ENCODE measurements at regions not wholly inside any gene's neighbourhood (a gene's known extent, or its start where the extent isn't known, plus 50 kb on each side); places are given as distances from the start of the nearest gene placed in this dataset.

DNA sequence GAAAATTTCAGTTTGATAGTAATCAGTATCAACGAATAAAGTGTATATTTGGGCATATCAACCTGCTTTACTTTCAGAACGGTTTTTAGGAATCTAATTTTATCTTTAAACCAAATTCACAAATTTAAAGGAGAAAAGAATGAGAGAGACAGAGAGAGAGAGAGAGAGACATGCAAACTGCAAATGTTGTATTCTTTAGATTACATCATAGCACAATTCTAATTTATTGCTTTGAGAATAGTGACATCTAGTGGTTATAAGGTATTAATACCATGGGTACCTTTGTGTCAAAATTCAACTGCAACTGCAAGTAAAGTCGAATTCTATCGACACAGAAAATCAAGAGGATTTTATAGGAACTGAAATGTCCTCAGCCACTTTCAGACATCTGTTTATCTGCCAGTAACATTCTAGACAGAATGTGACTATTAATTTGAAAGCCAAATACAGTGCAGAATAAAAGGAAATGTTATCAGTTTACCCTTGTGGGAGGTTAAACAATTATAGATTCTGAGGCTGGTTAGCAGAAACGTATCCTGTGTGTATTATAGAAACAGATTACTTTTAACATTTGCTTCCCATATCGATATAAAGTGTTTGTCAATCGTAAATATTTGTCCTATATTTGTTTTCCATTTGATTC lies 529.8 kb upstream of the VRK2 start:
- H3K4me3 ChIP-seq: no peak overlapping the region
- no peaks in the 10 kb centered on the region for H4K20me1 ChIP-seq
- no peaks in the 10 kb centered on the region for H3K9me3 ChIP-seq
- H3K27me3 ChIP-seq: no peaks in the 10 kb centered on the region
- no peak overlapping the region for H3K9ac ChIP-seq
- peaks cover 5% of the 10 kb centered on the region; the same call in 1 of the 2 replicates for H3K4me1 ChIP-seq
- no peaks in the 10 kb centered on the region for H3K36me3 ChIP-seq
- no peak overlapping the region for H3K4me2 ChIP-seq
- H3K27ac ChIP-seq: no peak overlapping the region
- no peak for TF ChIP-seq Cebpa-rat (IDR thresholded peaks at IDR 0.05)

DNA sequence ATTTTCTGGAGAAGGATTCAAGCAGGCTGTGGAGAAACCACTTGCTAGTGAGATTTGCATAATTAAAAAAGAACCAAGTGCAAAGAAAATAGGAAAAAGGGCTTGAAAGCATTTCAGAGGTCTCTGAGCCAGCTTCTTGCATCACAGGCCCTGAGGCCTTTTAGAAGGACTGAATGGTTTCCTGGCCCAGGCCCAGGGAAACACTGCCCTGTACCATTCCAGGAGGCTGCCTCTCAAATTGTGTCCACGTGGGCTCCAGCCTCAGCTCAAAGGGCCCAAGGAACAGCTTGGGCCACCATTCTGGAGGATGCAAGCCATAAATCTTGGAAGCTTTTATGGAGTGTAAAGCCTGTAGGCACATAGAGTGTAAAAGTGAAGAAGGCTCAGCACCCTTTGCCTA lies 523.3 kb upstream of the VRK2 start:
- Histone ChIP-seq H3K4me1 (peaks cover 5% of the 10 kb centered on the region; the same call in 1 of the 2 replicates), H4K20me1 (no peaks in the 10 kb centered on the region), H3K36me3 (no peaks in the 10 kb centered on the region), H3K9me3 (peaks cover 11% of the 10 kb centered on the region), H3K27ac (no peak overlapping the region), H3K9ac (no peak overlapping the region), H3K27me3 (no peaks in the 10 kb centered on the region), H3K4me2 (no peak overlapping the region), H3K4me3 (no peak overlapping the region)
- TF ChIP-seq Cebpa-rat (IDR thresholded peaks at IDR 0.05): no peak

DNA sequence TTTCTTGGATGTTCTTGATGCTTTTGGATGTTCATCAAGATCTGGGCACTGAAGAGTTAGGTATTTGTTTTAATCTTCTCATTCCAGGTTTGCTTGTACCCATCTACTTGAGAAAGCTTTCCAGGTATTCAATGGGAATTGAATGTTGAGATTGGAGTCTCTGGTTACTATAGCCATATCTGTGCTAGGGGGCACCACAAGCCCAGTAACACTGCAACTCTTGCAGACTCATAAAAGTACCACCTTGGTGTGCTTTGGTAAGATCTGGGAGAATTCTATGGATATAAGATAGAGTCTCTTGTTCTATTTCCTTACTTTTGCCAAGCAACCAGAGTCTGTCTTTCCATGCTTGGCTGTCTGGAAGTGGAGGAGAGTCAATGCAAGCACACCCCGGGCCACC lies 518.9 kb upstream of the VRK2 start:
- no peak for TF ChIP-seq Cebpa-rat (IDR thresholded peaks at IDR 0.05)
- no peaks in the 10 kb centered on the region for H3K36me3 ChIP-seq

DNA sequence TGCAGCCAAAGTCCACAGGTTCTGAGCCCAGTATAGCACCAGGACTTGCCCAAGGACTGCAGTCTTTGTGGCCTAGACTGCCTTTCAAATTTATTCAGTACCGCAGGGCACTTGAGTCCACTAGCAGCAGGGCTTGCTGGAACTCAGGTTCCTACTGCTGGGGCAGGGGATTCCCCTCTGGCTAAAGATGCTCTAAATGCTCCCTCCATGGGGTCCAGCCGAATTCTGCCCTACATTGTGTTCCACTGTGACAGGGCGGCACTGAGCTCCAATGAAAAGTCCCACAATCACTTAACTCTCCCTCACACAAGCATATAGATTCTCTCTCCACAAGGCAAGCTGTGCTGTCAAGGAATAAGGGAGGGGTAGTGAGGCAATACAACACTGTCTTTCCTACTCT lies 518.1 kb upstream of the VRK2 start:
- H3K9me3 ChIP-seq: peaks cover 16% of the 10 kb centered on the region
- no peak overlapping the region for H3K4me3 ChIP-seq
- no peak overlapping the region for H3K4me2 ChIP-seq
- H3K9ac ChIP-seq: no peak overlapping the region
- H3K27me3 ChIP-seq: no peaks in the 10 kb centered on the region
- no peaks in the 10 kb centered on the region for H3K4me1 ChIP-seq
- H4K20me1 ChIP-seq: no peaks in the 10 kb centered on the region
- no peak overlapping the region for H3K27ac ChIP-seq
- H3K36me3 ChIP-seq: no peaks in the 10 kb centered on the region
- TF ChIP-seq Cebpa-rat (IDR thresholded peaks at IDR 0.05): no peak

More for the DNA sequence above, 518.9 kb upstream of the VRK2 start:
- Histone ChIP-seq H3K4me3 (no peak overlapping the region), H3K9ac (no peak overlapping the region), H3K4me2 (no peak overlapping the region), H3K27me3 (no peaks in the 10 kb centered on the region), H4K20me1 (no peaks in the 10 kb centered on the region), H3K9me3 (peaks cover 16% of the 10 kb centered on the region), H3K4me1 (no peaks in the 10 kb centered on the region), H3K27ac (no peak overlapping the region)

DNA sequence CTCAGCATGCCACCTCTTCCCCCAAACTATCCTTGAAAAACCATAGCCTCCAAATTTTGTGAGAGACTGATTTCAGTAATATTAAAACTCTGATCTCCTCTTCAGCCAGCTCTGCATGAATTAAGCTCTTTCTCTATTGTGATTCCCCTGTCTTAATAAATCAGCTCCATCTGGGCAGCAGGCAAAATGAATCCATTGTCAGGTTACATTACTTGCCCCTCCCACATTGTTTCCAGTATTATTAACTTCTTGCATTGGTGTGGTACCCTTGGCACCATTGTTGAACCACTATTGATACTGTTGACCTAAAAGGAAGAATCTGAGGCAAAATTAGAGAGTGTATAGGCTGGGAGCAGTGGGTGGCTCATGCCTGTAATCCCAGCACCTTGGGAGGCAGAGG lies 512.2 kb upstream of the VRK2 start:
- Histone ChIP-seq H3K4me2 (no peak overlapping the region), H3K27me3 (no peaks in the 10 kb centered on the region), H3K27ac (no peak overlapping the region), H3K4me1 (no peaks in the 10 kb centered on the region), H3K9ac (no peak overlapping the region), H3K36me3 (no peaks in the 10 kb centered on the region), H3K4me3 (no peak overlapping the region), H4K20me1 (no peaks in the 10 kb centered on the region), H3K9me3 (no peaks in the 10 kb centered on the region)
- TF ChIP-seq Cebpa-rat (IDR thresholded peaks at IDR 0.05): no peak

DNA sequence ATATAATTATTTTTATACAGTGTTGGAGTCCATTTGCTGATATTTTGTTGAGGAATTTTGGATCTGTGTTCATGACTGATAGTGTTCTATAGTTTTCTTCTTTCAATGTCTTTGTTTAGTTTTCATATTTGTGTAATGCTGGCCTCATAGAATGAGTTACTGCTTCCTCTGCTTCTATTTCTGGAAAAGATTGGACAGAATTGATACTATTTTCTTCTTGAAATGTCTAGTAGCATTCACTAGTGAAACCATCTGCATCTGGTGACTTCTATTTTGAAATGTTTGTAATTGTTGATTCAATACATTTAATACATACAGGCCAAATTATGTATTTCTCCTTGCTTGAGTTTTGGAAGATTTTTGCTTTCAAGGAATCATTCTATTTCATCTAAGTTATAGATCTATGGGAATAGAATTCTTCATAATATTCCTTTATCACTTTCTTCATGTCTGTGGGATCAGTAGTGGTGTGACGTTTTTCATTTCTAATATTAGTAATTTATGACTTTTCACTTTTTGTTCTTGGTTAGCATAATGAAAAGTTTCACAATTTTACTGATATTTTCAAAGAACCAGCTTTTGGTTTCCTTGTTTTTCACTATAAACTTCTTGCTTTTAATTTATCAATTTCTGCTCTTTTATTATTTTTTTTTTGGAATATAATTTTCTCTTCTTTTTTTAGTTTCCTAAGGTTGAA lies 509.9 kb upstream of the VRK2 start:
- no peak overlapping the region for H3K4me3 ChIP-seq
- no peak overlapping the region for H3K9ac ChIP-seq
- H3K9me3 ChIP-seq: no peaks in the 10 kb centered on the region
- H3K4me2 ChIP-seq: no peak overlapping the region
- no peak overlapping the region for H3K27ac ChIP-seq
- no peaks in the 10 kb centered on the region for H3K4me1 ChIP-seq
- H3K36me3 ChIP-seq: no peaks in the 10 kb centered on the region
- H4K20me1 ChIP-seq: no peaks in the 10 kb centered on the region
- no peaks in the 10 kb centered on the region for H3K27me3 ChIP-seq
- TF ChIP-seq Cebpa-rat (IDR thresholded peaks at IDR 0.05): no peak

DNA sequence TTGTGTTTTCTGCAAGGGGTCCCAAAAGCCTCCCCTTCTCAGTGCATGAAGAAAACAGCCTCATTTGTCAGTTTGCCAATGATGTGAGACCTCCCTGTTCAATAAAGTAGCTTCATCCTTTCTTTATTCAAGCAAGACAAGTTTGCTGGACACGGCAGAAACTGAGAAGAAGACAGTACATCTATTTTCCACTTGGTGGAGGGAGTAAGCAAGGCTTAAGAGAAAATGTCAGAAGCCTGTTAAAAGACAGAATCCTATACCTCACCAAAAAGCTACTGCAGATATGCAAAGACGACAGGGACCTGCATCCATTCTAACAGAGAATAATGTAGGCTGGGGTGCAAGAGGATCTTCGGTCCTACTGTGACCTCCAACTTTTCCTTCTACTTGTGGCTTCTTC lies 506.8 kb upstream of the VRK2 start:
- no peaks in the 10 kb centered on the region for H3K9me3 ChIP-seq
- no peak overlapping the region for H3K4me2 ChIP-seq
- no peaks in the 10 kb centered on the region for H3K27me3 ChIP-seq
- TF ChIP-seq Cebpa-rat (IDR thresholded peaks at IDR 0.05): no peak
- no peaks in the 10 kb centered on the region for H3K36me3 ChIP-seq
- H3K4me1 ChIP-seq: no peaks in the 10 kb centered on the region
- H3K27ac ChIP-seq: no peak overlapping the region
- no peak overlapping the region for H3K9ac ChIP-seq
- no peak overlapping the region for H3K4me3 ChIP-seq
- no peaks in the 10 kb centered on the region for H4K20me1 ChIP-seq

DNA sequence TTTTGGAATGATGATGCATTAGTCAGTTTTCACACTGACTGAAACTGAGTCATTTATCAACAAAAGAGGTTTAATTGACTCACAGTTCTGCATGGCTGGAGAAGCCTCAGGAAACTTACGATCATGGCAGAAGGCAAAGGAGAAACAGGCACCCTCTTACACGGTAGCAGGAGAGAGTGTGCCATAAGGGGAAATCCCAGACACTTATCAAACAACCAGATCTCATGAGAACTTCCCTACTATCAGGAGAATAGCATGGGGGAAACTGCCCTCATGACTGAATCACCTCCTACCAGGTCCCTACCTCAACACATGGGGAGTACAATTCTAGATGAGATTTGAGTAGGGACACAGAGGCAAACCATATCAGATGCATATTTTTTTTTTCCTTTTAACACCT lies 504.5 kb upstream of the VRK2 start:
- H3K27ac ChIP-seq: no peak overlapping the region
- H3K4me1 ChIP-seq: peaks cover 6% of the 10 kb centered on the region; the same call in 1 of the 2 replicates
- no peaks in the 10 kb centered on the region for H3K27me3 ChIP-seq
- H3K4me3 ChIP-seq: no peak overlapping the region
- no peaks in the 10 kb centered on the region for H3K9me3 ChIP-seq
- H3K9ac ChIP-seq: no peak overlapping the region
- H3K36me3 ChIP-seq: no peaks in the 10 kb centered on the region
- no peak for TF ChIP-seq Cebpa-rat (IDR thresholded peaks at IDR 0.05)
- no peak overlapping the region for H3K4me2 ChIP-seq
- H4K20me1 ChIP-seq: no peaks in the 10 kb centered on the region

DNA sequence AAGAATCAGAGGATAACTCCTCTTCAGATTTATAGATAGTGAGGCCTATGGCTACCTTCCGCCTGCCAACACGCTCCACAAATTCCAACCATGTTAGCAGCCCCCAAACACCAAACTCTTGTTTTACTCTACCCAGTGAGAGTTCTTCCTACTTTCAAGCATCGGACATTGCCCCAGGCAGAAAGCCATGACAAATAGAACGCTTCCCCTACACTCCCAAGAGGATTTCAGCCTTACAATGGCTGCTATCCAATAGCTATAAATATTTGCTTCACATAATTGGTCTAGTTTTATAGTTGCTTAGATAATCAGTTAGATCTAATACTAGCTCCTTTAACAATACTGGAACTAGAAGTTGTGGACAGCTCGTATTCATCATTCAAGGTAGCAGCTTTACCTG lies 503.4 kb upstream of the VRK2 start:
- Histone ChIP-seq H3K9ac (no peak overlapping the region), H3K4me1 (peaks cover 6% of the 10 kb centered on the region; the same call in 1 of the 2 replicates), H3K9me3 (no peaks in the 10 kb centered on the region), H3K27ac (no peak overlapping the region), H3K4me3 (no peak overlapping the region), H3K27me3 (no peaks in the 10 kb centered on the region), H3K4me2 (no peak overlapping the region), H4K20me1 (no peaks in the 10 kb centered on the region), H3K36me3 (no peaks in the 10 kb centered on the region)
- TF ChIP-seq Cebpa-rat (IDR thresholded peaks at IDR 0.05): no peak

DNA sequence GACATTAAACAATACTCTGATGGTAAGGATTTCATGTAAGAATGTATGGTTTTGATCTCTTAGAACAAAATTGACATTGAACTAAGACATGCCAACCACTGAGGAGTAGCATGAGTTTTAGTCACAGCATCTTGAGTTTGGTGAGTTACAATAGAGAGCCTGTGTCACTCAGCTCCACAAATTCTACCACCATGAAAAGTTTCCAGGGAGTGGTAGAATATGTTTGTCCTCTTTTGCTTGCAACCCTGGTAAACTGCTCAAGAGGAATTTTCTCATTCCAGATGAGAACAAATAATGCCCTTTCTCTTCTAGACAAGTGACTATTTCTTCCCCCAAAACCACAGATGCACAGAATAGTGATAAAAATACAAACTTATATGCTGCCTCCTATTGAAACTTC lies 502.0 kb upstream of the VRK2 start:
- H3K9ac ChIP-seq: no peak overlapping the region
- no peak overlapping the region for H3K27ac ChIP-seq
- H4K20me1 ChIP-seq: no peaks in the 10 kb centered on the region
- peaks cover 10% of the 10 kb centered on the region; the same call in 1 of the 2 replicates for H3K4me1 ChIP-seq
- H3K4me3 ChIP-seq: no peak overlapping the region
- H3K36me3 ChIP-seq: no peaks in the 10 kb centered on the region
- no peaks in the 10 kb centered on the region for H3K27me3 ChIP-seq
- TF ChIP-seq Cebpa-rat (IDR thresholded peaks at IDR 0.05): no peak
- H3K4me2 ChIP-seq: no peak overlapping the region
- no peaks in the 10 kb centered on the region for H3K9me3 ChIP-seq
